Muscle of arm (tissue), 1 donor: ENCODE measurements at regions not wholly inside any gene's neighbourhood (a gene's known extent, or its start where the extent isn't known, plus 50 kb on each side); places are given as distances from the start of the nearest gene placed in this dataset.
A peak's percentile ranks its signal among the peaks of the same experiment; 100 is the strongest.

ENCODE experiments used
- DNase-seq: peaks from one replicate; pipeline ENCODE4 v3.0.0-alpha.2; 2013

GRCh38 chr4:181364504-181364903, 878.7 kb upstream of the TENM3 start:
- no peak for DNase-seq

GRCh38 chr4:181365671-181366070, 877.5 kb upstream of the TENM3 start:
- DNase-seq, result no peak

- no peak for DNase-seq
These were observed 871.2 kb upstream of the TENM3 start for GRCh38 chr4:181372014-181372413.

- no peak for DNase-seq
These were observed 867.1 kb upstream of the TENM3 start for GRCh38 chr4:181376058-181376457.

GRCh38 chr4:181388061-181388460, 855.1 kb upstream of the TENM3 start:
- DNase-seq, result no peak

GRCh38 chr4:181416966-181417365, 826.2 kb upstream of the TENM3 start:
- peak; percentile 9 for DNase-seq

- no peak for DNase-seq
These were observed 824.7 kb upstream of the TENM3 start for GRCh38 chr4:181418496-181418895.

GRCh38 chr4:181420950-181421349, 822.3 kb upstream of the TENM3 start:
- DNase-seq, result no peak

GRCh38 chr4:181424362-181425016, 818.7 kb upstream of the TENM3 start:
- no peak for DNase-seq

- no peak for DNase-seq
These were observed 816.1 kb upstream of the TENM3 start for GRCh38 chr4:181427076-181427475.

- DNase-seq, result no peak
These were observed 812.2 kb upstream of the TENM3 start for GRCh38 chr4:181431006-181431405.

- DNase-seq, result no peak
These were observed 811.5 kb upstream of the TENM3 start for GRCh38 chr4:181431661-181432060.

GRCh38 chr4:181432335-181432734, 810.9 kb upstream of the TENM3 start:
- no peak for DNase-seq

GRCh38 chr4:181437895-181438294, 805.3 kb upstream of the TENM3 start:
- no peak for DNase-seq

GRCh38 chr4:181438641-181439040, 804.6 kb upstream of the TENM3 start:
- DNase-seq, result no peak

- no peak for DNase-seq
These were observed 800.2 kb upstream of the TENM3 start for GRCh38 chr4:181443021-181443420.

- no peak for DNase-seq
These were observed 777.4 kb upstream of the TENM3 start for GRCh38 chr4:181465826-181466225.

- peak; percentile 10 for DNase-seq
These were observed 774.8 kb upstream of the TENM3 start for GRCh38 chr4:181468451-181468850.

GRCh38 chr4:181470306-181470705, 772.9 kb upstream of the TENM3 start:
- DNase-seq, result no peak

GRCh38 chr4:181475359-181475758, 767.8 kb upstream of the TENM3 start:
- DNase-seq, result no peak

GRCh38 chr4:181475781-181476507, 767.3 kb upstream of the TENM3 start:
- DNase-seq, result no peak

- DNase-seq, result no peak
These were observed 766.7 kb upstream of the TENM3 start for GRCh38 chr4:181476508-181476890.

GRCh38 chr4:181477591-181477990, 765.6 kb upstream of the TENM3 start:
- DNase-seq, result no peak

- DNase-seq, result no peak
These were observed 764.5 kb upstream of the TENM3 start for GRCh38 chr4:181478656-181479055.
